WTC11 (cell line): ENCODE measurements at regions not wholly inside any gene's neighbourhood (a gene's known extent, or its start where the extent isn't known, plus 50 kb on each side); places are given as distances from the start of the nearest gene placed in this dataset.

Experiments
- ATAC-seq: fragments of 200-7000 bp; cut with Tn5 transposase; 2 replicates; pipeline ENCODE4 v1.10.0; 2021; ENCODE audit warnings: mild to moderate bottlenecking, moderate library complexity
- CTCF ChIA-PET: fragments of 300-600 bp; sonication (Branson Sonifier 250); formaldehyde crosslinking; loops from one replicate; lab custom pipeline; 2021; ENCODE audit warnings: antibody characterized with exemption; lab: Charles Lee
- POLR2A ChIA-PET: fragments of 350-600 bp; sonication (Branson Sonifier 250); formaldehyde crosslinking; loops from one replicate; lab custom pipeline; 2021; ENCODE audit warnings: antibody characterized with exemption; lab: Charles Lee
- DNase-seq: peaks from one replicate; pipeline ENCODE4 v3.0.0; 2021; ENCODE audit warnings: low spot score
- H3K27ac Mint-ChIP-seq: 2 replicates; pipeline ENCODE4 v1.8.0; 2021; ENCODE audit warnings: mixed read lengths
- H3K27me3 Mint-ChIP-seq: 2 replicates; pipeline ENCODE4 v1.8.0; 2021; ENCODE audit warnings: low read depth, mild to moderate bottlenecking, moderate library complexity, mixed read lengths
- H3K36me3 Mint-ChIP-seq: 2 replicates; pipeline ENCODE4 v1.8.0; 2021; ENCODE audit warnings: mixed read lengths
- H3K4me1 Mint-ChIP-seq: 2 replicates; pipeline ENCODE4 v1.8.0; 2022; ENCODE audit warnings: mixed read lengths
- H3K4me3 Mint-ChIP-seq: 2 replicates; pipeline ENCODE4 v1.8.0; 2021; ENCODE audit warnings: mild to moderate bottlenecking, moderate library complexity, mixed read lengths
- H3K9me3 Mint-ChIP-seq: 2 replicates; pipeline ENCODE4 v1.8.0; 2021; ENCODE audit warnings: mixed read lengths
- AR ChIP-seq: fragments of 250-450 bp; sonication (Bioruptor Pico); IDR thresholded peaks from 2 replicates; pipeline ENCODE4 v1.9.0; 2021; ENCODE audit warnings: mild to moderate bottlenecking
- ATF1 ChIP-seq: sonication (generic); formaldehyde crosslinking; IDR thresholded peaks from 2 replicates; pipeline ENCODE4 v1.8.1; 2023; ENCODE audit warnings: mild to moderate bottlenecking, moderate library complexity, missing genetic modification reagents
- ATF2 ChIP-seq: sonication (generic); formaldehyde crosslinking; IDR thresholded peaks from 2 replicates; pipeline ENCODE4 v1.8.1; 2022; ENCODE audit warnings: low read depth, missing genetic modification reagents, borderline replicate concordance
- ATF6 ChIP-seq: sonication (generic); formaldehyde crosslinking; IDR thresholded peaks from 2 replicates; pipeline ENCODE4 v1.8.1; 2023; ENCODE audit warnings: mild to moderate bottlenecking, missing genetic modification reagents
- CREM ChIP-seq: sonication (generic); formaldehyde crosslinking; IDR thresholded peaks from 2 replicates; pipeline ENCODE4 v1.8.1; 2022; ENCODE audit warnings: mild to moderate bottlenecking, missing genetic modification reagents, moderate library complexity
- EMX1 ChIP-seq: fragments of 250-450 bp; sonication (Bioruptor Pico); IDR thresholded peaks from 2 replicates; pipeline ENCODE4 v1.8.0; 2021; ENCODE audit warnings: mild to moderate bottlenecking
- FOXJ3 ChIP-seq: sonication (generic); formaldehyde crosslinking; IDR thresholded peaks from 2 replicates; pipeline ENCODE4 v1.9.0; 2021; ENCODE audit warnings: missing genetic modification reagents, mild to moderate bottlenecking, borderline replicate concordance
- JAZF1 ChIP-seq: fragments of 250-450 bp; sonication (Bioruptor Pico); IDR thresholded peaks from 2 replicates; pipeline ENCODE4 v1.9.0; 2021; ENCODE audit warnings: moderate library complexity, mild to moderate bottlenecking, inconsistent platforms
- KAT7 ChIP-seq: sonication (generic); formaldehyde crosslinking; IDR thresholded peaks from 2 replicates; pipeline ENCODE4 v1.8.1; 2023; ENCODE audit warnings: missing genetic modification reagents, mild to moderate bottlenecking, borderline replicate concordance
- MAX ChIP-seq: sonication (generic); formaldehyde crosslinking; IDR thresholded peaks from 2 replicates; pipeline ENCODE4 v1.8.0; 2022; ENCODE audit warnings: mild to moderate bottlenecking, missing genetic modification reagents
- MXD4 ChIP-seq: fragments of 250-450 bp; sonication (Bioruptor Pico); IDR thresholded peaks from 2 replicates; pipeline ENCODE4 v1.8.0; 2021; ENCODE audit warnings: mild to moderate bottlenecking, moderate library complexity, borderline replicate concordance
- MYBL2 ChIP-seq: sonication (generic); formaldehyde crosslinking; IDR thresholded peaks from 2 replicates; pipeline ENCODE4 v1.8.1; 2023; ENCODE audit warnings: mild to moderate bottlenecking, moderate library complexity, missing genetic modification reagents
- OVOL2 ChIP-seq: fragments of 250-450 bp; sonication (Bioruptor Pico); IDR thresholded peaks from 2 replicates; pipeline ENCODE4 v1.9.0; 2021; ENCODE audit warnings: mild to moderate bottlenecking, borderline replicate concordance
- PRRX2 ChIP-seq: fragments of 250-450 bp; sonication (Bioruptor Pico); IDR thresholded peaks from 2 replicates; pipeline ENCODE4 v1.8.0; 2021; ENCODE audit warnings: mild to moderate bottlenecking
- RORB ChIP-seq: fragments of 250-450 bp; sonication (Bioruptor Pico); IDR thresholded peaks from 2 replicates; pipeline ENCODE4 v1.9.0; 2021; ENCODE audit warnings: mild to moderate bottlenecking
- STAT6 ChIP-seq: sonication (generic); formaldehyde crosslinking; conservative IDR thresholded peaks from 2 replicates; pipeline ENCODE4 v1.8.1; 2023; ENCODE audit warnings: mild to moderate bottlenecking, low read depth, missing genetic modification reagents, moderate library complexity
- TEAD1 ChIP-seq: sonication (generic); formaldehyde crosslinking; IDR thresholded peaks from 2 replicates; pipeline ENCODE4 v1.8.0; 2022; ENCODE audit warnings: mild to moderate bottlenecking, missing genetic modification reagents
- ZMAT4 ChIP-seq: fragments of 250-450 bp; sonication (Bioruptor Pico); IDR thresholded peaks from 2 replicates; pipeline ENCODE4 v1.9.0; 2021; ENCODE audit warnings: mild to moderate bottlenecking
- ZNF121 ChIP-seq: sonication (generic); formaldehyde crosslinking; IDR thresholded peaks from 2 replicates; pipeline ENCODE4 v1.8.0; 2023; ENCODE audit warnings: missing genetic modification reagents
- ZNF138 ChIP-seq: sonication (generic); formaldehyde crosslinking; conservative IDR thresholded peaks from 2 replicates; pipeline ENCODE4 v1.8.1; 2022; ENCODE audit warnings: mild to moderate bottlenecking, moderate library complexity, missing genetic modification reagents
- ZNF416 ChIP-seq: fragments of 250-450 bp; sonication (Bioruptor Pico); IDR thresholded peaks from 2 replicates; pipeline ENCODE4 v1.9.0; 2021; ENCODE audit warnings: mild to moderate bottlenecking, inconsistent platforms
- ZNF423 ChIP-seq: fragments of 250-450 bp; sonication (Bioruptor Pico); IDR thresholded peaks from 2 replicates; pipeline ENCODE4 v2.1.2; 2022; ENCODE audit warnings: mild to moderate bottlenecking, moderate library complexity
- ZNF512 ChIP-seq: sonication (generic); formaldehyde crosslinking; IDR thresholded peaks from 2 replicates; pipeline ENCODE4 v1.8.1; 2022; ENCODE audit warnings: missing genetic modification reagents, borderline replicate concordance

GRCh38 chr6:74607934-74608333, 597.9 kb downstream of the COL12A1 start:
- H3K27ac Mint-ChIP-seq: no peak overlapping the region
- CTCF ChIA-PET: no interaction called here

GRCh38 chr6:74607468-74607867, 598.4 kb downstream of the COL12A1 start:
- POLR2A ChIA-PET: no interaction called here
- H3K4me3 Mint-ChIP-seq: no peak overlapping the region
- no peaks in the 10 kb centered on the region for H3K9me3 Mint-ChIP-seq
- no peaks in the 10 kb centered on the region for H3K36me3 Mint-ChIP-seq
- ATAC-seq (no peak), DNase-seq (no peak)
- 0 out of 2 replicates have a peak, but pooled peaks cover 7% of the 10 kb centered on the region for H3K4me1 Mint-ChIP-seq
- no peak for TF ChIP-seq PRRX2 (CRISPR knock-in tag)
- TF ChIP-seq FOXJ3 (CRISPR knock-in tag): no peak
- H3K27me3 Mint-ChIP-seq: no peaks in the 10 kb centered on the region
- CTCF ChIA-PET: no interaction called here
- no peak overlapping the region for H3K27ac Mint-ChIP-seq

More at GRCh38 chr6:74607934-74608333, 597.9 kb downstream of the COL12A1 start:
- H3K27me3 Mint-ChIP-seq: no peaks in the 10 kb centered on the region
- no peaks in the 10 kb centered on the region for H3K36me3 Mint-ChIP-seq
- ATAC-seq (peak; percentile 63; the same call in 1 of the 2 replicates), DNase-seq (no peak)
- H3K4me3 Mint-ChIP-seq: no peak overlapping the region
- H3K4me1 Mint-ChIP-seq: 0 out of 2 replicates have a peak, but pooled peaks cover 7% of the 10 kb centered on the region
- no peaks in the 10 kb centered on the region for H3K9me3 Mint-ChIP-seq
- no peak for TF ChIP-seq ZNF121 (CRISPR knock-in tag)
- no peak for TF ChIP-seq MXD4 (CRISPR knock-in tag)
- TF ChIP-seq KAT7: no peak
- TF ChIP-seq MYBL2 (CRISPR knock-in tag): no peak
- TF ChIP-seq ATF2: no peak
- POLR2A ChIA-PET: no interaction called here

GRCh38 chr6:74606582-74607071, 599.2 kb downstream of the COL12A1 start:
- no peak for ATAC-seq
- no peaks in the 10 kb centered on the region for H3K27me3 Mint-ChIP-seq
- DNase-seq: no peak
- H3K9me3 Mint-ChIP-seq: no peaks in the 10 kb centered on the region
- no peaks in the 10 kb centered on the region for H3K36me3 Mint-ChIP-seq
- POLR2A ChIA-PET: no interaction called here
- H3K27ac Mint-ChIP-seq: no peak overlapping the region
- 0 out of 2 replicates have a peak, but pooled peaks cover 7% of the 10 kb centered on the region for H3K4me1 Mint-ChIP-seq
- no peak overlapping the region for H3K4me3 Mint-ChIP-seq
- CTCF ChIA-PET: no interaction called here
- TF ChIP-seq EMX1 (CRISPR knock-in tag) (no peak), OVOL2 (CRISPR knock-in tag) (no peak), ATF6 (CRISPR knock-in tag) (no peak), ZNF138 (CRISPR knock-in tag) (no peak), RORB (CRISPR knock-in tag) (no peak), ZMAT4 (no peak), MAX (CRISPR knock-in tag) (no peak), TEAD1 (no peak), JAZF1 (CRISPR knock-in tag) (no peak), ATF1 (CRISPR knock-in tag) (no peak), STAT6 (CRISPR knock-in tag) (no peak), CREM (no peak), ZNF423 (CRISPR knock-in tag) (no peak), ZNF512 (CRISPR knock-in tag) (no peak), ZNF416 (no peak), AR (no peak)
